GM19099 (cell line): ENCODE measurements at regions not wholly inside any gene's neighbourhood (a gene's known extent, or its start where the extent isn't known, plus 50 kb on each side); places are given as distances from the start of the nearest gene placed in this dataset.

Experiments
- POLR2A ChIP-seq: IDR thresholded peaks from 3 replicates; pipeline ENCODE4 v1.6.1; 2011; ENCODE audit warnings: low read depth; ENCODE audit not compliant: insufficient read length; ENCODE audit errors: extremely low read depth

- no peak for TF ChIP-seq POLR2A
Measured at GRCh38 chr10:62705789-62706188, 98.7 kb upstream of the ADO start.

- no peak for TF ChIP-seq POLR2A
Measured at GRCh38 chr10:62707810-62708209, 96.7 kb upstream of the ADO start.

GRCh38 chr10:62708569-62708968 lies 96.0 kb upstream of the ADO start:
- no peak for TF ChIP-seq POLR2A

- no peak for TF ChIP-seq POLR2A
Measured at GRCh38 chr10:62709200-62709599, 95.3 kb upstream of the ADO start.

GRCh38 chr10:62710182-62710581 lies 94.3 kb upstream of the ADO start:
- no peak for TF ChIP-seq POLR2A

- no peak for TF ChIP-seq POLR2A
Measured at GRCh38 chr10:62715383-62715782, 89.1 kb upstream of the ADO start.

- TF ChIP-seq POLR2A, result no peak
Measured at GRCh38 chr10:62718585-62718984, 85.9 kb upstream of the ADO start.

- TF ChIP-seq POLR2A, result no peak
Measured at GRCh38 chr10:62719061-62719460, 85.5 kb upstream of the ADO start.

GRCh38 chr10:62721687-62722086 lies 82.8 kb upstream of the ADO start:
- TF ChIP-seq POLR2A, result no peak

GRCh38 chr10:62723375-62723774 lies 81.1 kb upstream of the ADO start:
- TF ChIP-seq POLR2A, result no peak

- TF ChIP-seq POLR2A, result no peak
Measured at GRCh38 chr10:62724465-62724864, 80.1 kb upstream of the ADO start.

GRCh38 chr10:62726142-62726541 lies 78.4 kb upstream of the ADO start:
- no peak for TF ChIP-seq POLR2A

GRCh38 chr10:62726638-62727037 lies 77.9 kb upstream of the ADO start:
- TF ChIP-seq POLR2A, result no peak

- no peak for TF ChIP-seq POLR2A
Measured at GRCh38 chr10:62727934-62728333, 76.6 kb upstream of the ADO start.

GRCh38 chr10:62728479-62728878 lies 76.0 kb upstream of the ADO start:
- no peak for TF ChIP-seq POLR2A

- no peak for TF ChIP-seq POLR2A
Measured at GRCh38 chr10:62732841-62733653, 71.5 kb upstream of the ADO start.
